ENCODE measurements at regions not wholly inside any gene's neighbourhood (a gene's known extent, or its start where the extent isn't known, plus 50 kb on each side); places are given as distances from the start of the nearest gene placed in this dataset.

DNA sequence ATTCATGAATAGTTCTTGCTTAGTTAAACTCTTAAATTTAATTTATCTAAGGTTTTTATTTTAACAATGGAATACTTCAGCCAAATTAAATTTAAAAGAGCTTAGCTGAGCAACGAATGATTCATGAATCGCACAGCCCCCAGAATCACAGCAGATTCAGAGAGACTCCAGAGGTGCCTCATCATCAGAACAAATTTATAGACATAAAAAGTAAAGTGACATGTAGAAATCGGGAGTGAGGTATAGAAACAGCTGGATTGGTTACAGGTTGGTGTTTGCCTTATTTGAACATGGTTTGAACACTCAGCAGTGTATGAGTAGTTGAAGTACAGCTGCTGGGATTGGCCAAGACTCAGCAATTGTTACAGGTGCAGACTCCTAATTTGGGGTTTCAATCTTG, 132.7 kb upstream of the MAP3K4 start:
- peaks cover 6% of the 10 kb centered on the region; the same call in 1 of the 2 replicates for H3K27me3 ChIP-seq (ENCODE audit: insufficient read depth)
- H3K4me1 ChIP-seq (ENCODE audit: control insufficient read depth in 1 of 2, insufficient read depth in 2 of 2, low read depth in 1 of 2, low read length in 1 of 2) = no peaks in the 10 kb centered on the region
- DNase-seq = no peak
- ChIA-PET CTCF (no interaction called here), POLR2A (no interaction called here)
- no peaks in the 10 kb centered on the region for H3K79me2 ChIP-seq (ENCODE audit: insufficient read depth)
- H3F3A ChIP-seq (replicated peaks; ENCODE audit: insufficient read depth) = no peaks in the 10 kb centered on the region
- H2AFZ ChIP-seq (ENCODE audit: low read depth) = no peak overlapping the region
- no peaks in the 10 kb centered on the region for H3K9me2 ChIP-seq
- no peaks in the 10 kb centered on the region for H3K9me3 ChIP-seq
- H3K9ac ChIP-seq = no peak overlapping the region
- H3K36me3 ChIP-seq (replicated peaks in 1 of 2; ENCODE audit: control insufficient read depth in 1 of 2, insufficient read depth in 2 of 2, low read length in 1 of 2) = no peaks in the 10 kb centered on the region
- no peaks in the 10 kb centered on the region for H4K20me1 ChIP-seq (ENCODE audit: insufficient read depth)
- H3K4me3 ChIP-seq (ENCODE audit: low read depth in 2 of 2, low read length in 1 of 2) = no peak overlapping the region
- 22% methylated on average over 3 of the region's 3 CpGs for WGBS (ENCODE audit: low lambda C conversion rate)
- TF ChIP-seq SMC3 (IDR thresholded peaks at IDR 0.05; ENCODE audit: low read depth, low read length) (no peak), TCF12 (IDR thresholded peaks at IDR 0.05) (no peak), NRF1 (IDR thresholded peaks at IDR 0.05; ENCODE audit: low read depth, low read length) (no peak), GATA2 (CRISPR knock-in tag; IDR thresholded peaks at IDR 0.05) (no peak), EZH2phosphoT487 (IDR thresholded peaks at IDR 0.05; ENCODE audit: borderline replicate concordance, low read depth) (no peak), MEF2A (IDR thresholded peaks at IDR 0.05; ENCODE audit: borderline replicate concordance, low read depth) (no peak), CHD2 (IDR thresholded peaks at IDR 0.05; ENCODE audit: low read length, partially characterized antibody) (no peak), USF1 (IDR thresholded peaks at IDR 0.05; ENCODE audit: borderline replicate concordance, low read depth) (no peak)
- TF ChIP-seq, protein P1, sequence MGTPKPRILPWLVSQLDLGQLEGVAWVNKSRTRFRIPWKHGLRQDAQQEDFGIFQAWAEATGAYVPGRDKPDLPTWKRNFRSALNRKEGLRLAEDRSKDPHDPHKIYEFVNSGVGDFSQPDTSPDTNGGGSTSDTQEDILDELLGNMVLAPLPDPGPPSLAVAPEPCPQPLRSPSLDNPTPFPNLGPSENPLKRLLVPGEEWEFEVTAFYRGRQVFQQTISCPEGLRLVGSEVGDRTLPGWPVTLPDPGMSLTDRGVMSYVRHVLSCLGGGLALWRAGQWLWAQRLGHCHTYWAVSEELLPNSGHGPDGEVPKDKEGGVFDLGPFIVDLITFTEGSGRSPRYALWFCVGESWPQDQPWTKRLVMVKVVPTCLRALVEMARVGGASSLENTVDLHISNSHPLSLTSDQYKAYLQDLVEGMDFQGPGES (IDR thresholded peaks at IDR 0.05; ENCODE audit: low read depth, low read length) = no peak
- H3K4me2 ChIP-seq = no peak overlapping the region
- no peak overlapping the region for H3K27ac ChIP-seq (ENCODE audit: low read depth in 2 of 2, low read length in 1 of 2)

DNA sequence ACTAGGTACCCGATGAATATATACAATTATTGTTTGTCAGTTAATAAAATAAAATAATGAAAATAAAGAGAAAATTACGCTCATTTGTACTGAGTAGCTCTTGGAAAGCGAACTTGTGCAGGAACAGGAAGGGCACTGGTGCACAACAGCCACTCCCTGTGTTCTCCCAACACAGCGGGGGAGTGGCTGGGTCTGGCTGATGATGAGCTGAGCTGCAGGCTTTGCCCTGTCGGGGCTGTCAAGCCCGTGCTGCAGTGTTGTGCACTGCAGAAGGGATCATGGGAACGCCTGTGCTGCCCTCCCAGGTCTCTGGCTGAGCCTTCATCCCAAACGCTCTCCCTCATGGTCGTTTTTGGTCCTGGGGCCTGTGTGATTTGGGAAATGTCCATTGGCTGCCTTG, 131.7 kb upstream of the MAP3K4 start:
- 8% methylated on average over 9 of the region's 9 CpGs for WGBS (ENCODE audit: low lambda C conversion rate)
- H3K27me3 ChIP-seq (ENCODE audit: insufficient read depth) = peaks cover 13% of the 10 kb centered on the region; the same call in 1 of the 2 replicates
- no peak for DNase-seq
- H3K9me3 ChIP-seq = no peaks in the 10 kb centered on the region
- POLR2A ChIA-PET = no interaction called here
- H3K9me2 ChIP-seq = no peaks in the 10 kb centered on the region
- H3K4me3 ChIP-seq (ENCODE audit: low read depth in 2 of 2, low read length in 1 of 2) = no peak overlapping the region
- CTCF ChIA-PET = no interaction called here
- H3K4me2 ChIP-seq = no peak overlapping the region
- TF ChIP-seq, protein P2, sequence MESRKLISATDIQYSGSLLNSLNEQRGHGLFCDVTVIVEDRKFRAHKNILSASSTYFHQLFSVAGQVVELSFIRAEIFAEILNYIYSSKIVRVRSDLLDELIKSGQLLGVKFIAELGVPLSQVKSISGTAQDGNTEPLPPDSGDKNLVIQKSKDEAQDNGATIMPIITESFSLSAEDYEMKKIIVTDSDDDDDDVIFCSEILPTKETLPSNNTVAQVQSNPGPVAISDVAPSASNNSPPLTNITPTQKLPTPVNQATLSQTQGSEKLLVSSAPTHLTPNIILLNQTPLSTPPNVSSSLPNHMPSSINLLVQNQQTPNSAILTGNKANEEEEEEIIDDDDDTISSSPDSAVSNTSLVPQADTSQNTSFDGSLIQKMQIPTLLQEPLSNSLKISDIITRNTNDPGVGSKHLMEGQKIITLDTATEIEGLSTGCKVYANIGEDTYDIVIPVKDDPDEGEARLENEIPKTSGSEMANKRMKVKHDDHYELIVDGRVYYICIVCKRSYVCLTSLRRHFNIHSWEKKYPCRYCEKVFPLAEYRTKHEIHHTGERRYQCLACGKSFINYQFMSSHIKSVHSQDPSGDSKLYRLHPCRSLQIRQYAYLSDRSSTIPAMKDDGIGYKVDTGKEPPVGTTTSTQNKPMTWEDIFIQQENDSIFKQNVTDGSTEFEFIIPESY (IDR thresholded peaks at IDR 0.05; ENCODE audit: borderline replicate concordance, low read depth) = no peak
- TF ChIP-seq TEAD4 (IDR thresholded peaks at IDR 0.05; ENCODE audit: borderline replicate concordance, insufficient read depth) (no peak), GABPA (IDR thresholded peaks at IDR 0.05; ENCODE audit: low read depth) (no peak)
- no peaks in the 10 kb centered on the region for H3K36me3 ChIP-seq (replicated peaks in 1 of 2; ENCODE audit: control insufficient read depth in 1 of 2, insufficient read depth in 2 of 2, low read length in 1 of 2)
- H3K79me2 ChIP-seq (ENCODE audit: insufficient read depth) = no peaks in the 10 kb centered on the region
- no peaks in the 10 kb centered on the region for H3K4me1 ChIP-seq (ENCODE audit: control insufficient read depth in 1 of 2, insufficient read depth in 2 of 2, low read depth in 1 of 2, low read length in 1 of 2)
- H3K27ac ChIP-seq (ENCODE audit: low read depth in 2 of 2, low read length in 1 of 2) = no peak overlapping the region
- no peak overlapping the region for H2AFZ ChIP-seq (ENCODE audit: low read depth)
- no peak overlapping the region for H3K9ac ChIP-seq
- no peaks in the 10 kb centered on the region for H3F3A ChIP-seq (replicated peaks; ENCODE audit: insufficient read depth)
- H4K20me1 ChIP-seq (ENCODE audit: insufficient read depth) = no peaks in the 10 kb centered on the region
